ENCODE measurements at regions not wholly inside any gene's neighbourhood (a gene's known extent, or its start where the extent isn't known, plus 50 kb on each side); places are given as distances from the start of the nearest gene placed in this dataset.

DNA sequence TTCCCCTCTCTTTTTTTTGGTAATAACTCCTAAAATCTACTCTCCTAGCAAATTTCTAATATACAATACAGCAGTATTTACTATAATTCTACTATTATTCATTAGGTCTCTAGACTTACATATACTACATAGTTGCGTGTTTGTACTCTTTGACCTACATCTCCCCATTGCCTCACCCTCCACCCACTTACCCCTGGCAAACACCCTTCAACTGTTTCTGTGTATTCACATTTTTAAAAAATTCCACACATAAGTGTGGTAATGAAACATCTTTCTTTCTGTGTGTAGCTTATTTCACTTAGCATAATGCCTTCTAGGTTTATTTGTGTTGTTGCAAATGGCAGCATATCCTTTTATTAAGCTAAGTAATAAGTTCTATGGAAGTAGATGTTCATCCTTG, 336.0 kb downstream of the CCDC85A start:
- TF ChIP-seq POLR2A (IDR thresholded peaks at IDR 0.05): no peak
- TF ChIP-seq, protein P1, sequence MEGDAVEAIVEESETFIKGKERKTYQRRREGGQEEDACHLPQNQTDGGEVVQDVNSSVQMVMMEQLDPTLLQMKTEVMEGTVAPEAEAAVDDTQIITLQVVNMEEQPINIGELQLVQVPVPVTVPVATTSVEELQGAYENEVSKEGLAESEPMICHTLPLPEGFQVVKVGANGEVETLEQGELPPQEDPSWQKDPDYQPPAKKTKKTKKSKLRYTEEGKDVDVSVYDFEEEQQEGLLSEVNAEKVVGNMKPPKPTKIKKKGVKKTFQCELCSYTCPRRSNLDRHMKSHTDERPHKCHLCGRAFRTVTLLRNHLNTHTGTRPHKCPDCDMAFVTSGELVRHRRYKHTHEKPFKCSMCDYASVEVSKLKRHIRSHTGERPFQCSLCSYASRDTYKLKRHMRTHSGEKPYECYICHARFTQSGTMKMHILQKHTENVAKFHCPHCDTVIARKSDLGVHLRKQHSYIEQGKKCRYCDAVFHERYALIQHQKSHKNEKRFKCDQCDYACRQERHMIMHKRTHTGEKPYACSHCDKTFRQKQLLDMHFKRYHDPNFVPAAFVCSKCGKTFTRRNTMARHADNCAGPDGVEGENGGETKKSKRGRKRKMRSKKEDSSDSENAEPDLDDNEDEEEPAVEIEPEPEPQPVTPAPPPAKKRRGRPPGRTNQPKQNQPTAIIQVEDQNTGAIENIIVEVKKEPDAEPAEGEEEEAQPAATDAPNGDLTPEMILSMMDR (IDR thresholded peaks at IDR 0.05): no peak
- Histone ChIP-seq H3K4me1 (no peaks in the 10 kb centered on the region), H3K27me3 (no peaks in the 10 kb centered on the region), H3K36me3 (no peaks in the 10 kb centered on the region), H3K9me3 (no peaks in the 10 kb centered on the region), H3K27ac (no peak overlapping the region), H3K4me3 (no peak overlapping the region)
- intact Hi-C loops (cut with DNase I): no loop called here
- 0% methylated on average over 1 of the region's 1 CpG for WGBS, 2 donors
- no peak for DNase-seq

DNA sequence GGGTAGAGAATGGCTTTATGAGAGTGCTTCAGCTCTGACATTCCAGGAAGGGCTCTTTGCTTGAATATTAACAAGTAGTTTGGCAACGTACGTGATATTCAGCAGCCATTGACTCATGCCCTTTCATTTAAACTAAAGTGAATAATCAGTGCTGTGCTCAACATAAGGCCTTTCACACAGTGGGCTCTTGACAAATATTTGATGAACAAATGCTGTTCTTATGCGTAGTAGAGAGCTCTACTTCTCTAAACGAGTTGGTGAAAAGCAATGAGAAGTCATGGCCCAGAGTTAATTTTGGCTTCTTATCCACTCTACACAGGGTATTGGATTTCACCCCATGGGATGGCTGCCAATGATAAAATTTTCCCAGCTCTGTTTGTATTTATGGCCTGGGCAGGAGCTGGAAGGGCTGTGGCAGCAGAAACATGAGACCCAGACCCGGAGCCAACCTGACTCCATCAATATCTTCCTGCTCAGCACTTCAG, 338.9 kb downstream of the CCDC85A start:
- Histone ChIP-seq H3K27me3 (no peaks in the 10 kb centered on the region), H3K4me1 (no peaks in the 10 kb centered on the region), H3K27ac (no peak overlapping the region), H3K36me3 (no peaks in the 10 kb centered on the region), H3K9me3 (no peaks in the 10 kb centered on the region), H3K4me3 (no peak overlapping the region)
- DNase-seq: no peak
- no peak for TF ChIP-seq POLR2A (IDR thresholded peaks at IDR 0.05)
- TF ChIP-seq, protein P1 (IDR thresholded peaks at IDR 0.05): no peak
- intact Hi-C loops (cut with DNase I): no loop called here
- 45 to 60% methylated on average over 4 to 5 of the region's 5 CpGs for WGBS, 2 donors

DNA sequence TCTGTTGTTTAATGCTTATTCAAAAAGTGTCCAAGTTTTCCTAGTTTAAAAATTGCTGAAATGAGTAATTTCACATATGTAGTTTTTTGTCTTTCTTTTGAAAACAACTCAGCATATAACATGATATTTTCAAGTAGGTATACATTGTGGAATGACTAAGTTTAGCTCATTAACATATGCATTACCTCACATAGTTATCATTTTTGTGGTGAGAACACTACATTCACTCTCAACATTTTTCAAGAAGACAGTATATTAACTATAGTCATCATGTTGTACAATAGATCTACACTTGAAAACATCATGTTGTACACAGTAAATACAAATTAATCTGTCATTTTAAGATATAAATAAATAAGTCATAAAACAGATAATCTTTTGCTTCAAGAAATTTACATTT, 340.0 kb downstream of the CCDC85A start:
- no peaks in the 10 kb centered on the region for H3K9me3 ChIP-seq

DNA sequence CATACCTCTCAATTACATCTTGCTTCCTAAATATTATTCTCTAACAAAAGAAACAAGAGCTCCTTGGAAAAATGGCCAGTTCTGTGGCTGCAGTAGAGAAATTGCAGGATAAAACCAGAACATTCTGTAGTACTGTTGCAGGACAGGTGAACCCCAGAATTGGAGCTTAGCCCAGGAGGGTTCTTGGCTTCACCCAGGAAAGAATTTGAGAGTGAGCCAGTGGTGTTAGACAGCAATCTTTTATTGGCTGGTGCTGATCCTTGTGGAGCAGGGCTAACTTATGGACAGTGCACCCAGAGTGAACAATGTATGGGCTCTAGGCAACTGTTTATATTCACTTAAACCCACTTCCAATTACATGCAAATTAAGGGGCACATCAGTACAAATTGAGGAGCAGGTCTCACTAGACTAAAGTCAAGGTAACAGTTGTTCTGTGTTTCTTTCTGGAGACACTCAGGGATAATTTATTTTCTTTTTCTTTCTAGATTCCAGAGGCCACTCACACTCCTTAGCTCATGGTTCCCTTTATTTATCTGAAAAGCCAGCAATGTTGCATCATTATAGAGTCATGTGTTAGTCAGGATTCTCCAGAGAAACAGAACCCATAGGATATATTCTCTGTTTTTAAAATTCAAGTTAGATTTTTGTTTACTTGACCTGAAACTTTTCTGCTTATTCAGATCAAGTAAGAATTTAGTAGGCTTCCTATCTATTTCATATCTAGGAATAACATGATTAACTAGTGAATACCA, 348.1 kb downstream of the CCDC85A start:
- TF ChIP-seq, protein P1 (IDR thresholded peaks at IDR 0.05): no peak
- TF ChIP-seq POLR2A (IDR thresholded peaks at IDR 0.05): no peak
- H3K4me3 ChIP-seq: no peak overlapping the region
- H3K9me3 ChIP-seq: no peaks in the 10 kb centered on the region
- no peaks in the 10 kb centered on the region for H3K4me1 ChIP-seq
- no peaks in the 10 kb centered on the region for H3K27me3 ChIP-seq
- intact Hi-C loops (cut with DNase I): no loop called here
- H3K36me3 ChIP-seq: no peaks in the 10 kb centered on the region
- DNase-seq: no peak
- no peak overlapping the region for H3K27ac ChIP-seq

More for the DNA sequence above, 340.0 kb downstream of the CCDC85A start:
- no peak overlapping the region for H3K27ac ChIP-seq
- no peak for DNase-seq
- no peaks in the 10 kb centered on the region for H3K36me3 ChIP-seq
- intact Hi-C loops (cut with DNase I): no loop called here
- H3K4me3 ChIP-seq: no peak overlapping the region
- H3K4me1 ChIP-seq: no peaks in the 10 kb centered on the region
- no peak for TF ChIP-seq POLR2A (IDR thresholded peaks at IDR 0.05)
- TF ChIP-seq, protein P1 (IDR thresholded peaks at IDR 0.05): no peak
- H3K27me3 ChIP-seq: no peaks in the 10 kb centered on the region

DNA sequence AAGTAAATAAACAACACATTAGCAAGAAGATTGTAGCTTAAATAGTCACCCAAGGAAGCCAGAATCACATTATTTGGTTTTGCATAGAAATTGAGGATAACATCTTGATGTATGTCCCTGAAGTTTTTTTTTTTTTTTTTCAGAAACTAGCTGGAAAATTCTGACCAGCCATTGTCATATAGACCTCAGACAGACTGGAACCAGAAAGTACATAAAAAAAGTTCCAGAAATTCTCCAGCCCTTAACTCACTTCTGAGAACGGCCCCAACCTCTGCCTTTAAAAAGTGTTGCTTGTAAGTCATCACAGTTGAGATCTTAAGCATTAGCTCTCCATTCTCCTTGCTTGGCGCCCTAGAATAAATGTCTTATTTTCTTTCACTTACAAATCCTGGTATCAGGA, 350.5 kb downstream of the CCDC85A start:
- no peaks in the 10 kb centered on the region for H3K4me1 ChIP-seq
- no peak overlapping the region for H3K4me3 ChIP-seq
- intact Hi-C loops (cut with DNase I): no loop called here
- no peaks in the 10 kb centered on the region for H3K27me3 ChIP-seq
- DNase-seq: no peak
- 67 to 73% methylated on average over 2 of the region's 2 CpGs for WGBS, 2 donors
- no peaks in the 10 kb centered on the region for H3K36me3 ChIP-seq
- H3K27ac ChIP-seq: no peak overlapping the region
- no peaks in the 10 kb centered on the region for H3K9me3 ChIP-seq
- no peak for TF ChIP-seq POLR2A (IDR thresholded peaks at IDR 0.05)
- TF ChIP-seq, protein P1 (IDR thresholded peaks at IDR 0.05): no peak

All from esophagus squamous epithelium (tissue), 5 donors.